LNCAP (cell line): ENCODE measurements at regions not wholly inside any gene's neighbourhood (a gene's known extent, or its start where the extent isn't known, plus 50 kb on each side); places are given as distances from the start of the nearest gene placed in this dataset.

ENCODE experiments used
- TF ChIP-seq, protein P1 (sequence below): fragments of 450-650 bp; IDR thresholded peaks from 2 replicates; pipeline ENCODE4 v1.5.1; 2017; ENCODE audit warnings: mild to moderate bottlenecking

DNA sequence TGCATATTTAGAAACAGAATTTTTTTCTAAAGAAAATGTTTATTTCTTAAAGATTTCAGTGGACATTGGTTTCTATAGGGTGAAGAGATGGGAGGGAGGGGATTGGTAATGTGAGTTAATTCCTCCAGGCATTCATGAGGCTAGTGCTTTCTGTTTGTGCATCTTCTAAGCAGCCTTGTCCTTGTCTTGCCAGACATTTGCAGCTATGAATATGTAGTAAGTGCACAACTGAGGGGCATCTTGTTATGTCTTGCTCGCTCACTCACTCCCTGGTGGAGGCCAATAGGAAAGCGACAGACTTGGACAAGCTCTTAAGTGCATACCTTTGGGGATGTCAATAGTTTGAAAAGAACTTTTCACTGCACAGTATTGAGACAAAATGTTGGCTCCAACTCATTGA, 92.5 kb upstream of the ATP10A start:
- TF ChIP-seq, protein P1, sequence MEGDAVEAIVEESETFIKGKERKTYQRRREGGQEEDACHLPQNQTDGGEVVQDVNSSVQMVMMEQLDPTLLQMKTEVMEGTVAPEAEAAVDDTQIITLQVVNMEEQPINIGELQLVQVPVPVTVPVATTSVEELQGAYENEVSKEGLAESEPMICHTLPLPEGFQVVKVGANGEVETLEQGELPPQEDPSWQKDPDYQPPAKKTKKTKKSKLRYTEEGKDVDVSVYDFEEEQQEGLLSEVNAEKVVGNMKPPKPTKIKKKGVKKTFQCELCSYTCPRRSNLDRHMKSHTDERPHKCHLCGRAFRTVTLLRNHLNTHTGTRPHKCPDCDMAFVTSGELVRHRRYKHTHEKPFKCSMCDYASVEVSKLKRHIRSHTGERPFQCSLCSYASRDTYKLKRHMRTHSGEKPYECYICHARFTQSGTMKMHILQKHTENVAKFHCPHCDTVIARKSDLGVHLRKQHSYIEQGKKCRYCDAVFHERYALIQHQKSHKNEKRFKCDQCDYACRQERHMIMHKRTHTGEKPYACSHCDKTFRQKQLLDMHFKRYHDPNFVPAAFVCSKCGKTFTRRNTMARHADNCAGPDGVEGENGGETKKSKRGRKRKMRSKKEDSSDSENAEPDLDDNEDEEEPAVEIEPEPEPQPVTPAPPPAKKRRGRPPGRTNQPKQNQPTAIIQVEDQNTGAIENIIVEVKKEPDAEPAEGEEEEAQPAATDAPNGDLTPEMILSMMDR, result no peak

DNA sequence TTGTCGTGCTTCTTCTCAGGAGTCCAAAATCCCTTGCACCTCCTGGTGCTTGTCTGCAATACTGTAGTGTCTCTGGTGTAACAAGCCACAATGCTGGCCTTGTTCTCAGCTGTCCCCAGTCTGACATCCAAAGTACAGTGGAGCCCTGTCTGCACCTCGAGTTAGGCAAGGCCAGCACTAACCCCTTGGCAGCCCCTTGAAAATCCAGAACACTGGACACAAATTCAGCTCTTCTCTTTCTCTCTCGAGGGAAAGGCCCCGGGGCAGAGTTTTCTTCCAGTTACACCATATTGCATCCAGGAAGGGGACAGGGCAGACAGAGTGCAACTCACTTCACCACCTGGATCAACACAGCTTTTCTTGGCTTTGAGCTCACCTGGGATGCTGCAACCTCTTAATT, 91.3 kb upstream of the ATP10A start:
- TF ChIP-seq, protein P1, result no peak

DNA sequence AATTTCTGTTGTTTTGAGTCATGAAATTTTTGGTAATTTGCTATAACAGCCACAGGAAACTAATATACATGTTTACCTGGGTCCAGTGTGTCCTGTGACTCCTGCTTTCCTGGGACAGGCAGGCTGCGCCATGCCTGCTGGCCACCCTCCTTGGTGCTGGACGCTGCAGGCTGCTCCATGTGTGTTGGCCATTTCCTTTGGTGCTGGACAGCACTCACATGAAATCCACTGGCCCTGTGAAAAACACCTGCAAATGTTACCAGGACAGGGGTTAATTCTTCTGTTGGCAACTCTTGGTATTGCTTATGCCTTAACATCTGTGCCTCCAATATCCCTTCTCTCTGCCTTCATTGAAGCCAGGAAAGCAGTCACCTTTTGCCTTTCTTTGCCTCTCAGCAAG, 86.9 kb upstream of the ATP10A start:
- TF ChIP-seq, protein P1, result no peak

DNA sequence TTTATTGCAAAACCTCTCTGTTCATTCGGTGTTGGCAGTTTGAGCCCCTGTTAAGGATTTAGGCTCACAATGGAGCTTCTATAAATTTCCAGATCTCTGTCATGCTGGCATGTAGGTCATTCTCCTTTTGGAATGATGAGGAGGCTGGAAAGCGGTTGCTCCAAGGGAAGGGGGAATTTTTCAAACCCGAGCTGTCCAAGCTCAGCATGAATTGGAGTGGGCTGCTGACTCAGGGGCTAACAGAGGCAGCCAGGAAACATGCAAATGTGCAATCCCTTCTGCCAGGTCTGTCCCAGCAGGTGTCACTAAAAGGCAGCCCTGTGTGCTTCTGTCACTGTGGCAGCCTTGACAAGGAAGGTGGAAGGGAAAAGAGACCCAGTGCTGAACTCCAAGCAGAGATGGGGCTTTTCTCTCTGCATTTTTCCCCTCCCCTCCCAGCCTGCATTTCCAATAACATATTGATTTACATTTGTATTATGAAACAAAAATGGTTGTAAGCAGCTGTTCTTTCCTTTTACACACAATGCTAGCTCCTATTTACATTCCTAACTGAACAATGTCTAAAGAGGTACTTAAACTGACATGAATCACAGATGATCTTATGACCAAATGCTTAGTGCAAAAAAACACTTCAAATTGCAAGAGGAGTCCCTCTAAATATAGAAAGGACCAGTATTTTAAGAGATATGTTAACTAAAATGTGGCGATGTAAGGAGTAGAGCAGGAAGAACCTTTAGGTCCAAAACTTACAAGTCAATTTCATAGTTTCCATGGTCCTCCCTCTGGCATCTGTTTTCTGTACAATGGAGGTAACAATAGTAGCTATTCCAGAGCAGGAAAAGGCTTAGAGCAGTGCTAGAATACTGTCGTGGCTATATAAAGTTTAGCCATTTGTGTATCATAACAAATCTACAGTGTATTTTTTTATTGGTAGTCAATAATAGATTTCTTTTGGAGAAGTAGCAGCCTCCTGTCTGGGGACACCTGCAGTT, 84.5 kb upstream of the ATP10A start:
- TF ChIP-seq, protein P1, result peak; percentile 38

DNA sequence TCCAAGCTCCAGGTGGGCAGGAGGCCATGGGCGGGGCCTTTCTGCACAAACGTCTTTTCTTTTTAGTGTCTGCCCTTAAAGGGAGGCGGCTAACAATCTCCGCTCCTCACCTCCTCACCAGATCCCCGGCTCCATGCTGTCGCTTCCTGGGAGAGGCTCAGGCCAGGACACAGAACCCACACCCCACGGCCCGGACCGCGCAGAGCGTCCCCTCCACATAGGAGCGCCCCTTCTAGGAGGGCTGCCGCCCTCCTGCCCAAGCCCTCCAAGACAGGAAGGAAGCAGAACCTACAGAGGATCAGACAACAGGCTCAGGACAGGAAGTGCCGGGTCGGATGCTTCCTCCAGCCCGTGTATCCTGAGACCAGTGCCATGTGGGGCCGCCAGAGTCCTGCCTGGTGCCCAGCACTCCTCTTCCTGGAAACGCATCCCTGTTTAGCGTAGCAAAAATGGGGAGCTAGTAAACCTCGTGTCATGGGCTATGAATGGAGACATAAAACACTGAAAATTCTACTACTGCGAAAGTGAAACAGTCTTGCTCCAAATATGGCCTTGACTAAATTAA, 83.2 kb upstream of the ATP10A start:
- TF ChIP-seq, protein P1, result no peak

DNA sequence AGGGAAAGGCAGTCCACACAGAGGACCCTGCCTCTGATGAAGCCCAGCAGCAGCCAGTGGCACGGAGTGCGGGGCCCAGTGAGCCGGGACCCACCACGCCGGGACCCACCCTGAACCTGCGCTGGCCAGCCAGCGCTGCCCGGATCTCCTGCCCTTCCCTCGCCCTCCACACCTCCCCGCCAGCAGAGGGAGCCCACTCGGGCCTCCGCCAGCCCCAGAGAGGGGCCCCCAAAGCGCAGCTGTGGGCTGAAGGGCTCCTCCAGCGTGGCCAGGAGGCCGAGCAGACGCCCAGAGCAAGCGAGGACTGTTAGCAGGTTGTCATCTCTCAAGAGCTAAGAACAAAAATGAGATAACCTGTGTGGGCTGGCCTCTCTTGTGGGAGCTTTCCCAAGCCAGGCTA, 81.3 kb upstream of the ATP10A start:
- TF ChIP-seq, protein P1, result no peak; the same call in 1 of the 2 replicates

DNA sequence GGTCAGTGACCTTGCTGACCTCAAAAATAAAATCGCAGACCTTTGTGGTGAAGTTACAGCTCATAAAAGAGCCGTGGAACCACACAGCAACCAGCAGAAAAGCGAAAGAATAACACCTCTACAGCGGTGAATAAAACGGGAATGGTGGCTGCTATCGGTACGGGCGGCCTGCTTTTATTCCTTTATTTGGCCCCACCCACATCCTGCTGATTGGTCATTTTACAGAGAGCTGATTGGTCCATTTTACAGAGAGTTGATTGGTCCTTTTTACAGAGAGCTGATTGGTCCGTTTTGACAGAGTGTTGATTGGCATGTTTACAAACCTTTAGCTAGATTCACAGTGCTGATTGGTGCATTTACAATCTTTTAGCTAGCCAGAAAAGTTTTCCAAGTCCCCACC, 80.7 kb upstream of the ATP10A start:
- TF ChIP-seq, protein P1, result no peak
